HL-60 (cell line): ENCODE measurements at regions not wholly inside any gene's neighbourhood (a gene's known extent, or its start where the extent isn't known, plus 50 kb on each side); places are given as distances from the start of the nearest gene placed in this dataset.

Source experiments
- GABPA ChIP-seq: IDR thresholded peaks from 2 replicates; pipeline ENCODE4 v1.6.1; 2012; ENCODE audit warnings: low read depth
- POLR2AphosphoS5 ChIP-seq: IDR thresholded peaks from 2 replicates; pipeline ENCODE4 v1.6.1; 2012; ENCODE audit warnings: low read depth
- REST ChIP-seq: IDR thresholded peaks from 2 replicates; pipeline ENCODE4 v1.6.1; 2012; ENCODE audit warnings: low read depth; ENCODE audit not compliant: insufficient replicate concordance
- TF ChIP-seq, protein P1 (sequence below): IDR thresholded peaks from one replicate; pipeline ENCODE4 v1.5.1; 2011; ENCODE audit warnings: low read length, control low read depth, inconsistent platforms; ENCODE audit not compliant: insufficient read depth

GRCh38 chr7:83842894-83843293 is 194.0 kb upstream of the SEMA3E start:
- TF ChIP-seq, protein P1, sequence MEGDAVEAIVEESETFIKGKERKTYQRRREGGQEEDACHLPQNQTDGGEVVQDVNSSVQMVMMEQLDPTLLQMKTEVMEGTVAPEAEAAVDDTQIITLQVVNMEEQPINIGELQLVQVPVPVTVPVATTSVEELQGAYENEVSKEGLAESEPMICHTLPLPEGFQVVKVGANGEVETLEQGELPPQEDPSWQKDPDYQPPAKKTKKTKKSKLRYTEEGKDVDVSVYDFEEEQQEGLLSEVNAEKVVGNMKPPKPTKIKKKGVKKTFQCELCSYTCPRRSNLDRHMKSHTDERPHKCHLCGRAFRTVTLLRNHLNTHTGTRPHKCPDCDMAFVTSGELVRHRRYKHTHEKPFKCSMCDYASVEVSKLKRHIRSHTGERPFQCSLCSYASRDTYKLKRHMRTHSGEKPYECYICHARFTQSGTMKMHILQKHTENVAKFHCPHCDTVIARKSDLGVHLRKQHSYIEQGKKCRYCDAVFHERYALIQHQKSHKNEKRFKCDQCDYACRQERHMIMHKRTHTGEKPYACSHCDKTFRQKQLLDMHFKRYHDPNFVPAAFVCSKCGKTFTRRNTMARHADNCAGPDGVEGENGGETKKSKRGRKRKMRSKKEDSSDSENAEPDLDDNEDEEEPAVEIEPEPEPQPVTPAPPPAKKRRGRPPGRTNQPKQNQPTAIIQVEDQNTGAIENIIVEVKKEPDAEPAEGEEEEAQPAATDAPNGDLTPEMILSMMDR: no peak
- TF ChIP-seq POLR2AphosphoS5: no peak
- TF ChIP-seq REST: no peak
- no peak for TF ChIP-seq GABPA
